H1 (cell line): ENCODE measurements at regions not wholly inside any gene's neighbourhood (a gene's known extent, or its start where the extent isn't known, plus 50 kb on each side); places are given as distances from the start of the nearest gene placed in this dataset.

Source experiments
- CREB1 ChIP-seq: IDR thresholded peaks from 2 replicates; pipeline ENCODE4 v1.6.1; 2012; ENCODE audit warnings: inconsistent platforms
- EZH2 ChIP-seq: fragments of 200-600 bp; sonication (generic); IDR thresholded peaks from 2 replicates; pipeline ENCODE4 v1.7.1; 2012; ENCODE audit warnings: low read depth, mild to moderate bottlenecking, moderate library complexity, low read length, inconsistent platforms; ENCODE audit not compliant: severe bottlenecking
- HDAC6 ChIP-seq: IDR thresholded peaks from one replicate; pipeline ENCODE4 v1.7.1; 2012; ENCODE audit warnings: low read depth, mild to moderate bottlenecking, inconsistent platforms, low read length, moderate library complexity
- POLR2AphosphoS5 ChIP-seq: IDR thresholded peaks from 2 replicates; pipeline ENCODE4 v1.6.1; 2011; ENCODE audit warnings: low read depth, low read length
- SRF ChIP-seq: IDR thresholded peaks from 2 replicates; pipeline ENCODE4 v1.6.1; 2011; ENCODE audit warnings: mild to moderate bottlenecking, low read depth, low read length, moderate library complexity
- TF ChIP-seq, protein P1 (sequence below), 3 experiments: IDR thresholded peaks; 1 replicate in 2 of 3; 2 replicates in 1 of 3; pipeline versions ENCODE4 v1.5.1 to v1.6.1; 2011; ENCODE audit warnings: low read length in 3 of 3, mild to moderate bottlenecking in 3 of 3, inconsistent platforms in 2 of 3, low read depth in 1 of 3, moderate library complexity in 1 of 3; ENCODE audit not compliant: insufficient read depth in 1 of 3; ENCODE audit errors: control extremely low read depth in 1 of 3
- TF ChIP-seq, protein P2 (sequence below): fragments of 300-600 bp; sonication (generic); IDR thresholded peaks from 2 replicates; pipeline ENCODE4 v1.7.1; 2012; ENCODE audit warnings: low read length, moderate library complexity, mild to moderate bottlenecking, inconsistent platforms; ENCODE audit not compliant: insufficient replicate concordance
- TF ChIP-seq, protein P3 (sequence below): IDR thresholded peaks from 2 replicates; pipeline ENCODE4 v1.6.1; 2011; ENCODE audit warnings: low read length, improper control_type of control experiment

DNA sequence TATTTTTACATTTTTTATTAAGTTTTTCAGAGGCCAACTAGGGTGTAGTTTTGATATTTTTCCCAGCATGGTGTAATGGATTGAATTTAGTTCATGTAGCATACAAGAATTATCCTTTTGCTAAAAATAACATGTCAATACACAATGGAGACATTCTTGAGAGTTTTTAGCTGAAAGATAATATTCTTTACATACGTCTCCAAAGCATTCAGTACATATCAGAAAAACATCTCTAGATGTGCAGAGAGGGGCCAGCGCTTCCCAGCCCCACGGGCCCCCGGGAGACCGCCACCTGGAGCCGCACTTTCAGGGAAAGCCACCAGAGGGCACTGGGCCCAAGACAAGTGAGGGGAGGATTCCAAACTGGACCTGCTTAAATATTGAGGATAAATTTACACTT, 499.4 kb downstream of the GALR1 start:
- TF ChIP-seq SRF (no peak), EZH2 (no peak), POLR2AphosphoS5 (no peak), CREB1 (no peak), HDAC6 (no peak)
- TF ChIP-seq, protein P1, sequence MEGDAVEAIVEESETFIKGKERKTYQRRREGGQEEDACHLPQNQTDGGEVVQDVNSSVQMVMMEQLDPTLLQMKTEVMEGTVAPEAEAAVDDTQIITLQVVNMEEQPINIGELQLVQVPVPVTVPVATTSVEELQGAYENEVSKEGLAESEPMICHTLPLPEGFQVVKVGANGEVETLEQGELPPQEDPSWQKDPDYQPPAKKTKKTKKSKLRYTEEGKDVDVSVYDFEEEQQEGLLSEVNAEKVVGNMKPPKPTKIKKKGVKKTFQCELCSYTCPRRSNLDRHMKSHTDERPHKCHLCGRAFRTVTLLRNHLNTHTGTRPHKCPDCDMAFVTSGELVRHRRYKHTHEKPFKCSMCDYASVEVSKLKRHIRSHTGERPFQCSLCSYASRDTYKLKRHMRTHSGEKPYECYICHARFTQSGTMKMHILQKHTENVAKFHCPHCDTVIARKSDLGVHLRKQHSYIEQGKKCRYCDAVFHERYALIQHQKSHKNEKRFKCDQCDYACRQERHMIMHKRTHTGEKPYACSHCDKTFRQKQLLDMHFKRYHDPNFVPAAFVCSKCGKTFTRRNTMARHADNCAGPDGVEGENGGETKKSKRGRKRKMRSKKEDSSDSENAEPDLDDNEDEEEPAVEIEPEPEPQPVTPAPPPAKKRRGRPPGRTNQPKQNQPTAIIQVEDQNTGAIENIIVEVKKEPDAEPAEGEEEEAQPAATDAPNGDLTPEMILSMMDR (IDR thresholded peaks at IDR 0.05; ENCODE audit: control extremely low read depth in 1 of 3, insufficient read depth in 1 of 3, low read depth in 1 of 3, low read length in 3 of 3): peak; percentile 69 to 75 (median 75)
- TF ChIP-seq, protein P2, sequence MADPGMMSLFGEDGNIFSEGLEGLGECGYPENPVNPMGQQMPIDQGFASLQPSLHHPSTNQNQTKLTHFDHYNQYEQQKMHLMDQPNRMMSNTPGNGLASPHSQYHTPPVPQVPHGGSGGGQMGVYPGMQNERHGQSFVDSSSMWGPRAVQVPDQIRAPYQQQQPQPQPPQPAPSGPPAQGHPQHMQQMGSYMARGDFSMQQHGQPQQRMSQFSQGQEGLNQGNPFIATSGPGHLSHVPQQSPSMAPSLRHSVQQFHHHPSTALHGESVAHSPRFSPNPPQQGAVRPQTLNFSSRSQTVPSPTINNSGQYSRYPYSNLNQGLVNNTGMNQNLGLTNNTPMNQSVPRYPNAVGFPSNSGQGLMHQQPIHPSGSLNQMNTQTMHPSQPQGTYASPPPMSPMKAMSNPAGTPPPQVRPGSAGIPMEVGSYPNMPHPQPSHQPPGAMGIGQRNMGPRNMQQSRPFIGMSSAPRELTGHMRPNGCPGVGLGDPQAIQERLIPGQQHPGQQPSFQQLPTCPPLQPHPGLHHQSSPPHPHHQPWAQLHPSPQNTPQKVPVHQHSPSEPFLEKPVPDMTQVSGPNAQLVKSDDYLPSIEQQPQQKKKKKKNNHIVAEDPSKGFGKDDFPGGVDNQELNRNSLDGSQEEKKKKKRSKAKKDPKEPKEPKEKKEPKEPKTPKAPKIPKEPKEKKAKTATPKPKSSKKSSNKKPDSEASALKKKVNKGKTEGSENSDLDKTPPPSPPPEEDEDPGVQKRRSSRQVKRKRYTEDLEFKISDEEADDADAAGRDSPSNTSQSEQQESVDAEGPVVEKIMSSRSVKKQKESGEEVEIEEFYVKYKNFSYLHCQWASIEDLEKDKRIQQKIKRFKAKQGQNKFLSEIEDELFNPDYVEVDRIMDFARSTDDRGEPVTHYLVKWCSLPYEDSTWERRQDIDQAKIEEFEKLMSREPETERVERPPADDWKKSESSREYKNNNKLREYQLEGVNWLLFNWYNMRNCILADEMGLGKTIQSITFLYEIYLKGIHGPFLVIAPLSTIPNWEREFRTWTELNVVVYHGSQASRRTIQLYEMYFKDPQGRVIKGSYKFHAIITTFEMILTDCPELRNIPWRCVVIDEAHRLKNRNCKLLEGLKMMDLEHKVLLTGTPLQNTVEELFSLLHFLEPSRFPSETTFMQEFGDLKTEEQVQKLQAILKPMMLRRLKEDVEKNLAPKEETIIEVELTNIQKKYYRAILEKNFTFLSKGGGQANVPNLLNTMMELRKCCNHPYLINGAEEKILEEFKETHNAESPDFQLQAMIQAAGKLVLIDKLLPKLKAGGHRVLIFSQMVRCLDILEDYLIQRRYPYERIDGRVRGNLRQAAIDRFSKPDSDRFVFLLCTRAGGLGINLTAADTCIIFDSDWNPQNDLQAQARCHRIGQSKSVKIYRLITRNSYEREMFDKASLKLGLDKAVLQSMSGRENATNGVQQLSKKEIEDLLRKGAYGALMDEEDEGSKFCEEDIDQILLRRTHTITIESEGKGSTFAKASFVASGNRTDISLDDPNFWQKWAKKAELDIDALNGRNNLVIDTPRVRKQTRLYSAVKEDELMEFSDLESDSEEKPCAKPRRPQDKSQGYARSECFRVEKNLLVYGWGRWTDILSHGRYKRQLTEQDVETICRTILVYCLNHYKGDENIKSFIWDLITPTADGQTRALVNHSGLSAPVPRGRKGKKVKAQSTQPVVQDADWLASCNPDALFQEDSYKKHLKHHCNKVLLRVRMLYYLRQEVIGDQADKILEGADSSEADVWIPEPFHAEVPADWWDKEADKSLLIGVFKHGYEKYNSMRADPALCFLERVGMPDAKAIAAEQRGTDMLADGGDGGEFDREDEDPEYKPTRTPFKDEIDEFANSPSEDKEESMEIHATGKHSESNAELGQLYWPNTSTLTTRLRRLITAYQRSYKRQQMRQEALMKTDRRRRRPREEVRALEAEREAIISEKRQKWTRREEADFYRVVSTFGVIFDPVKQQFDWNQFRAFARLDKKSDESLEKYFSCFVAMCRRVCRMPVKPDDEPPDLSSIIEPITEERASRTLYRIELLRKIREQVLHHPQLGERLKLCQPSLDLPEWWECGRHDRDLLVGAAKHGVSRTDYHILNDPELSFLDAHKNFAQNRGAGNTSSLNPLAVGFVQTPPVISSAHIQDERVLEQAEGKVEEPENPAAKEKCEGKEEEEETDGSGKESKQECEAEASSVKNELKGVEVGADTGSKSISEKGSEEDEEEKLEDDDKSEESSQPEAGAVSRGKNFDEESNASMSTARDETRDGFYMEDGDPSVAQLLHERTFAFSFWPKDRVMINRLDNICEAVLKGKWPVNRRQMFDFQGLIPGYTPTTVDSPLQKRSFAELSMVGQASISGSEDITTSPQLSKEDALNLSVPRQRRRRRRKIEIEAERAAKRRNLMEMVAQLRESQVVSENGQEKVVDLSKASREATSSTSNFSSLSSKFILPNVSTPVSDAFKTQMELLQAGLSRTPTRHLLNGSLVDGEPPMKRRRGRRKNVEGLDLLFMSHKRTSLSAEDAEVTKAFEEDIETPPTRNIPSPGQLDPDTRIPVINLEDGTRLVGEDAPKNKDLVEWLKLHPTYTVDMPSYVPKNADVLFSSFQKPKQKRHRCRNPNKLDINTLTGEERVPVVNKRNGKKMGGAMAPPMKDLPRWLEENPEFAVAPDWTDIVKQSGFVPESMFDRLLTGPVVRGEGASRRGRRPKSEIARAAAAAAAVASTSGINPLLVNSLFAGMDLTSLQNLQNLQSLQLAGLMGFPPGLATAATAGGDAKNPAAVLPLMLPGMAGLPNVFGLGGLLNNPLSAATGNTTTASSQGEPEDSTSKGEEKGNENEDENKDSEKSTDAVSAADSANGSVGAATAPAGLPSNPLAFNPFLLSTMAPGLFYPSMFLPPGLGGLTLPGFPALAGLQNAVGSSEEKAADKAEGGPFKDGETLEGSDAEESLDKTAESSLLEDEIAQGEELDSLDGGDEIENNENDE: no peak
- TF ChIP-seq, protein P3, sequence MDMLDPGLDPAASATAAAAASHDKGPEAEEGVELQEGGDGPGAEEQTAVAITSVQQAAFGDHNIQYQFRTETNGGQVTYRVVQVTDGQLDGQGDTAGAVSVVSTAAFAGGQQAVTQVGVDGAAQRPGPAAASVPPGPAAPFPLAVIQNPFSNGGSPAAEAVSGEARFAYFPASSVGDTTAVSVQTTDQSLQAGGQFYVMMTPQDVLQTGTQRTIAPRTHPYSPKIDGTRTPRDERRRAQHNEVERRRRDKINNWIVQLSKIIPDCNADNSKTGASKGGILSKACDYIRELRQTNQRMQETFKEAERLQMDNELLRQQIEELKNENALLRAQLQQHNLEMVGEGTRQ: no peak
